ENCODE measurements at regions not wholly inside any gene's neighbourhood (a gene's known extent, or its start where the extent isn't known, plus 50 kb on each side); places are given as distances from the start of the nearest gene placed in this dataset.
A peak's percentile ranks its signal among the peaks of the same experiment; 100 is the strongest.

- Histone ChIP-seq H3K4me1 (ENCODE audit: control insufficient read depth in 1 of 2, insufficient read depth in 2 of 2, low read length in 2 of 2) (no peaks in the 10 kb centered on the region), H3K4me3 (replicated peaks in 1 of 2; ENCODE audit: low read depth in 1 of 2, low read length in 2 of 2) (no peak overlapping the region), H3K36me3 (ENCODE audit: control insufficient read depth in 1 of 2, insufficient read depth in 2 of 2, low read length in 2 of 2) (no peaks in the 10 kb centered on the region), H3K27me3 (ENCODE audit: insufficient read depth, low read length) (no peaks in the 10 kb centered on the region), H3K27ac (ENCODE audit: low read depth, low read length) (no peak overlapping the region), H3K9me3 (ENCODE audit: control insufficient read depth in 1 of 2, insufficient read depth in 1 of 2, low read depth in 1 of 2, low read length in 2 of 2) (no peaks in the 10 kb centered on the region), H3K4me2 (ENCODE audit: low read length) (peak overlapping the region; percentile 14; the same call in 1 of the 2 replicates), H2AFZ (ENCODE audit: low read depth, low read length, poor library complexity, severe bottlenecking) (peak overlapping the region; percentile 24), H3K9ac (ENCODE audit: low read length) (no peak overlapping the region), H4K20me1 (ENCODE audit: insufficient read depth) (no peaks in the 10 kb centered on the region), H3K9me2 (ENCODE audit: insufficient read depth) (no peaks in the 10 kb centered on the region), H3K79me2 (ENCODE audit: insufficient read depth, low read length) (no peaks in the 10 kb centered on the region)
- ChIA-PET POLR2A (no interaction called here), RAD21 (ENCODE audit: low non-redundant PET in 1 of 2, low total read pairs in 2 of 2, uncharacterized antibody in 2 of 2, unreplicated experiment in 2 of 2) (interaction anchor here in 1 of 2 experiments (1.1 kb wide), 1 partner anchor 276 kb away, joined by 4 read pairs; no protein-coding TSS in a partner anchor), CTCF (interaction anchor here (0.6 to 1.5 kb wide), 5 partner anchors 15 to 1641 kb away, joined by 3 to 7 read pairs (median 5); no protein-coding TSS in a partner anchor)
- ATAC-seq, result peak; percentile 96
- no TSS peak for BruUV-seq (replicated peaks)
- intact Hi-C loops (cut with micrococcal nuclease), result loop anchor here (1.0 to 5.0 kb wide), 2 partner anchors 121 to 274 kb away; no protein-coding TSS in a partner anchor
- TF ChIP-seq, protein P1, sequence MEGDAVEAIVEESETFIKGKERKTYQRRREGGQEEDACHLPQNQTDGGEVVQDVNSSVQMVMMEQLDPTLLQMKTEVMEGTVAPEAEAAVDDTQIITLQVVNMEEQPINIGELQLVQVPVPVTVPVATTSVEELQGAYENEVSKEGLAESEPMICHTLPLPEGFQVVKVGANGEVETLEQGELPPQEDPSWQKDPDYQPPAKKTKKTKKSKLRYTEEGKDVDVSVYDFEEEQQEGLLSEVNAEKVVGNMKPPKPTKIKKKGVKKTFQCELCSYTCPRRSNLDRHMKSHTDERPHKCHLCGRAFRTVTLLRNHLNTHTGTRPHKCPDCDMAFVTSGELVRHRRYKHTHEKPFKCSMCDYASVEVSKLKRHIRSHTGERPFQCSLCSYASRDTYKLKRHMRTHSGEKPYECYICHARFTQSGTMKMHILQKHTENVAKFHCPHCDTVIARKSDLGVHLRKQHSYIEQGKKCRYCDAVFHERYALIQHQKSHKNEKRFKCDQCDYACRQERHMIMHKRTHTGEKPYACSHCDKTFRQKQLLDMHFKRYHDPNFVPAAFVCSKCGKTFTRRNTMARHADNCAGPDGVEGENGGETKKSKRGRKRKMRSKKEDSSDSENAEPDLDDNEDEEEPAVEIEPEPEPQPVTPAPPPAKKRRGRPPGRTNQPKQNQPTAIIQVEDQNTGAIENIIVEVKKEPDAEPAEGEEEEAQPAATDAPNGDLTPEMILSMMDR (IDR thresholded peaks at IDR 0.05 in 2 of 3, conservative IDR thresholded peaks at IDR 0.05 in 1 of 3; ENCODE audit: borderline replicate concordance in 1 of 3, insufficient read depth in 1 of 3, low read depth in 2 of 3, low read length in 2 of 3), result peak; percentile 85 to 95 (median 93)
- TF ChIP-seq REST (IDR thresholded peaks at IDR 0.05; ENCODE audit: low read depth) (no peak; the same call in 1 of the 2 replicates), RAD21 (IDR thresholded peaks at IDR 0.05; ENCODE audit: low read depth) (peak; percentile 84)
- DNase-seq (ENCODE audit: low read depth, low spot score), result peak; percentile 47
These were observed 67.3 kb upstream of the NUP50 start for GRCh38 chr22:45096256-45096907.

All from HCT116 (cell line).